Left cardiac atrium (tissue), 4 donors: ENCODE measurements at regions not wholly inside any gene's neighbourhood (a gene's known extent, or its start where the extent isn't known, plus 50 kb on each side); places are given as distances from the start of the nearest gene placed in this dataset.

Source experiments
- ATAC-seq, 2 donors: fragments of 200-7000 bp; cut with Tn5 transposase; one replicate each; pipeline ENCODE4 v1.9.1; 2020; ENCODE audit warnings: mild to moderate bottlenecking in 2 of 2, moderate library complexity in 2 of 2
- DNase-seq: peaks from one replicate; pipeline ENCODE4 v3.0.0-alpha.2; 2020
- intact Hi-C, 2 donors: fragments of 100-400 bp; cut with DNase I; formaldehyde crosslinking; loops; one replicate each; pipeline versions ENCODE4 v1.14.1 to v1.15.1; 2022 to 2023
- donor health status: DM: no; HTN: yes; CAD: no.
- donor health status: DM: no; HTN: yes; CAD: no; lungs with severe emphysema.
- donor health status: DM: yes; HTN: yes; CAD: no.
- donor health status: Dilated cardiomyopathy.

- ATAC-seq (no peak), DNase-seq (no peak)
- intact Hi-C loops, result no loop called here
These were observed 230.9 kb downstream of the GAS1 start for GRCh38 chr9:86716326-86716922.

- peak in 1 of 2 donors; percentile 42 for ATAC-seq
These were observed 232.3 kb downstream of the GAS1 start for GRCh38 chr9:86714999-86715398.

GRCh38 chr9:86713970-86714369, 233.3 kb downstream of the GAS1 start:
- DNase-seq (no peak), ATAC-seq (peak in 1 of 2 donors; percentile 22)
- intact Hi-C loops, result no loop called here

More at GRCh38 chr9:86714999-86715398, 232.3 kb downstream of the GAS1 start:
- DNase-seq, result no peak
- intact Hi-C loops, result no loop called here

GRCh38 chr9:86713470-86713869, 233.8 kb downstream of the GAS1 start:
- no peak for DNase-seq
- intact Hi-C loops, result no loop called here
- no peak for ATAC-seq

GRCh38 chr9:86708918-86709835, 238.1 kb downstream of the GAS1 start:
- intact Hi-C loops, result no loop called here
- no peak for ATAC-seq
- no peak for DNase-seq

GRCh38 chr9:86707932-86708510, 239.3 kb downstream of the GAS1 start:
- peak in 1 of 2 donors; percentile 48 for ATAC-seq
- intact Hi-C loops, result no loop called here
- no peak for DNase-seq

GRCh38 chr9:86706391-86706790, 240.9 kb downstream of the GAS1 start:
- intact Hi-C loops, result no loop called here

GRCh38 chr9:86705490-86705889, 241.8 kb downstream of the GAS1 start:
- ATAC-seq (no peak), DNase-seq (no peak)
- intact Hi-C loops, result no loop called here

More at GRCh38 chr9:86706391-86706790, 240.9 kb downstream of the GAS1 start:
- no peak for ATAC-seq
- DNase-seq, result no peak

- intact Hi-C loops, result no loop called here
- ATAC-seq (no peak), DNase-seq (no peak)
These were observed 244.0 kb downstream of the GAS1 start for GRCh38 chr9:86703346-86703745.

- peak; percentile 65 for DNase-seq
- intact Hi-C loops, result no loop called here
- peak; percentile 86 to 87 for ATAC-seq
These were observed 246.7 kb downstream of the GAS1 start for GRCh38 chr9:86700629-86701028.

GRCh38 chr9:86697999-86698398, 249.3 kb downstream of the GAS1 start:
- ATAC-seq (no peak), DNase-seq (no peak)
- intact Hi-C loops, result loop anchor here in 1 of 2 donors (10.0 kb wide), 1 partner anchor 63 kb away; no protein-coding TSS in a partner anchor

- DNase-seq, result no peak
- ATAC-seq, result no peak
- intact Hi-C loops, result loop anchor here in 1 of 2 donors (10.0 kb wide), 1 partner anchor 62 kb away; no protein-coding TSS in a partner anchor
These were observed 250.1 kb downstream of the GAS1 start for GRCh38 chr9:86697213-86697612.

GRCh38 chr9:86695910-86696424, 251.3 kb downstream of the GAS1 start:
- no peak for ATAC-seq
- DNase-seq, result no peak
- intact Hi-C loops, result loop anchor here in 1 of 2 donors (10.0 kb wide), 1 partner anchor 61 kb away; no protein-coding TSS in a partner anchor

- DNase-seq, result no peak
- intact Hi-C loops, result loop anchor here in 1 of 2 donors (10.0 kb wide), 1 partner anchor 55 kb away; no protein-coding TSS in a partner anchor
These were observed 257.3 kb downstream of the GAS1 start for GRCh38 chr9:86690034-86690433.

GRCh38 chr9:86687788-86688187, 259.5 kb downstream of the GAS1 start:
- ATAC-seq (no peak), DNase-seq (no peak)
- intact Hi-C loops, result no loop called here

More at GRCh38 chr9:86690034-86690433, 257.3 kb downstream of the GAS1 start:
- ATAC-seq, result no peak

- no peak for ATAC-seq
These were observed 261.8 kb downstream of the GAS1 start for GRCh38 chr9:86685556-86685955.

GRCh38 chr9:86684148-86684547, 263.2 kb downstream of the GAS1 start:
- ATAC-seq (no peak), DNase-seq (no peak)
- intact Hi-C loops, result no loop called here

More at GRCh38 chr9:86685556-86685955, 261.8 kb downstream of the GAS1 start:
- no peak for DNase-seq
- intact Hi-C loops, result no loop called here

- no peak for DNase-seq
- intact Hi-C loops, result no loop called here
- no peak for ATAC-seq
These were observed 265.1 kb downstream of the GAS1 start for GRCh38 chr9:86682240-86682639.

GRCh38 chr9:86679909-86680308, 267.4 kb downstream of the GAS1 start:
- ATAC-seq, result no peak
- intact Hi-C loops, result no loop called here

GRCh38 chr9:86676396-86676795, 270.9 kb downstream of the GAS1 start:
- ATAC-seq (no peak), DNase-seq (no peak)
- intact Hi-C loops, result no loop called here

More at GRCh38 chr9:86679909-86680308, 267.4 kb downstream of the GAS1 start:
- DNase-seq, result no peak
